ENCODE measurements at regions not wholly inside any gene's neighbourhood (a gene's known extent, or its start where the extent isn't known, plus 50 kb on each side); places are given as distances from the start of the nearest gene placed in this dataset.

- no peak for TF ChIP-seq CTCF (IDR thresholded peaks at IDR 0.05)
- no peak for TF ChIP-seq POLR2A (IDR thresholded peaks at IDR 0.05)
- TF ChIP-seq POLR2AphosphoS5 (IDR thresholded peaks at IDR 0.05): no peak
- TF ChIP-seq EP300 (IDR thresholded peaks at IDR 0.05; ENCODE audit: low read depth): no peak
Observed at GRCh38 chr5:89351975-89352374, 469.0 kb upstream of the MEF2C start.
